Right lobe of liver (tissue), 6 donors: ENCODE measurements at regions not wholly inside any gene's neighbourhood (a gene's known extent, or its start where the extent isn't known, plus 50 kb on each side); places are given as distances from the start of the nearest gene placed in this dataset.
"Not testable (repeated sequence)": the region's sequence is repeated elsewhere in the genome, so short reads cannot be mapped to it uniquely, and the experiment has no call there.

ENCODE experiments used
- ATAC-seq, 4 donors: fragments of 200-7000 bp; cut with Tn5 transposase; one replicate each; pipeline ENCODE4 v1.9.1; 2020; ENCODE audit warnings: mild to moderate bottlenecking in 4 of 4, moderate library complexity in 4 of 4
- DNase-seq, 3 donors: peaks; one replicate each; pipeline ENCODE4 v3.0.0-alpha.2; 2020
- H3K27ac ChIP-seq, 3 donors: fragments of 200-600 bp; one replicate each; pipeline ENCODE4 v1.8.0; 2022
- H3K27me3 ChIP-seq, 2 donors: fragments of 200-600 bp; one replicate each; pipeline ENCODE4 v1.8.0; 2022
- H3K36me3 ChIP-seq, 4 donors: fragments of 200-600 bp; sonication (generic) in 1 of 4; one replicate each; pipeline versions ENCODE4 v1.5.1 to v1.8.0; 2017 to 2022; ENCODE audit warnings: control low read depth in 1 of 4
- H3K4me1 ChIP-seq, 4 donors: fragments of 200-600 bp; sonication (generic) in 1 of 4; one replicate each; pipeline versions ENCODE4 v1.5.1 to v1.8.0; 2017 to 2022; ENCODE audit warnings: control low read depth in 1 of 4
- H3K4me3 ChIP-seq, 3 donors: fragments of 200-600 bp; one replicate each; pipeline ENCODE4 v1.8.0; 2022
- H3K9me3 ChIP-seq, 4 donors: fragments of 200-600 bp; sonication (generic) in 1 of 4; one replicate each; pipeline versions ENCODE4 v1.5.1 to v1.8.0; 2017 to 2022; ENCODE audit warnings: control low read depth in 1 of 4
- CTCF ChIP-seq, 4 donors: fragments of 200-600 bp in 3 of 4; fragments of 450-650 bp in 1 of 4; IDR thresholded peaks; one replicate each; pipeline versions ENCODE4 v1.5.1 to v1.8.0; 2016 to 2022; ENCODE audit warnings: antibody characterized with exemption in 4 of 4, mild to moderate bottlenecking in 2 of 4
- POLR2A ChIP-seq: fragments of 450-650 bp; IDR thresholded peaks from one replicate; pipeline ENCODE4 v1.6.1; 2017; ENCODE audit warnings: antibody characterized with exemption, mild to moderate bottlenecking
- WGBS: methylation state at CpG from one replicate; pipeline ENCODE4 v1.1.6; 2018; ENCODE audit warnings: low coverage, low lambda C conversion rate; ENCODE audit not compliant: insufficient coverage; ENCODE audit errors: missing lambda C conversion rate; 5-methylcytosine and 5-hydroxymethylcytosine counted together
- intact Hi-C, 2 donors: fragments of 100-400 bp; cut with DNase I; formaldehyde crosslinking; loops; one replicate each; pipeline versions ENCODE4 v1.11.2 to v1.14.1; 2022
- donor health status: DM: no; HTN: yes; CAD: no.
- donor health status: DM: no; HTN: no; CAD: no.
- donor health status: DM: no; HTN: no; CAD: no.
- donor health status: DM: no; HTN: yes; CAD: no.
- donor health status: DM: no; HTN: yes; CAD: no.

- intact Hi-C loops, result no loop called here
- TF ChIP-seq POLR2A, result no peak
- no peak for TF ChIP-seq CTCF (IDR thresholded peaks at IDR 0.05)
- Histone ChIP-seq H3K27me3 (no peaks in the 10 kb centered on the region), H3K4me3 (no peak overlapping the region), H3K9me3 (no peaks in the 10 kb centered on the region), H3K27ac (no peak overlapping the region), H3K4me1 (no peaks in the 10 kb centered on the region), H3K36me3 (no peaks in the 10 kb centered on the region)
- WGBS, result 66% methylated on average over 3 of the region's 3 CpGs
- ATAC-seq, result no peak
- DNase-seq, result no peak
These were observed 110.4 kb upstream of the KLHL1 start for GRCh38 chr13:70218618-70219017.

GRCh38 chr13:70208968-70209367 lies 100.7 kb upstream of the KLHL1 start:
- H3K27me3 ChIP-seq, H3K4me3 ChIP-seq, H3K36me3 ChIP-seq, ATAC-seq, H3K27ac ChIP-seq, H3K9me3 ChIP-seq, H3K4me1 ChIP-seq, intact Hi-C loops: not testable (repeated sequence)
- peak in 1 of 3 donors; percentile 35 for DNase-seq
- WGBS, result 59% methylated on average over 9 of the region's 11 CpGs

GRCh38 chr13:70206671-70207070 lies 98.4 kb upstream of the KLHL1 start:
- no peaks in the 10 kb centered on the region for H3K4me1 ChIP-seq
- intact Hi-C loops, result no loop called here
- no peak overlapping the region for H3K4me3 ChIP-seq
- DNase-seq (no peak), ATAC-seq (peak in 1 of 4 donors; percentile 38)
- H3K9me3 ChIP-seq, result no peaks in the 10 kb centered on the region
- H3K36me3 ChIP-seq, result no peaks in the 10 kb centered on the region
- no peaks in the 10 kb centered on the region for H3K27me3 ChIP-seq
- H3K27ac ChIP-seq, result no peak overlapping the region
- no peak for TF ChIP-seq POLR2A
- TF ChIP-seq CTCF (IDR thresholded peaks at IDR 0.05), result no peak

GRCh38 chr13:70203661-70204229 lies 95.5 kb upstream of the KLHL1 start:
- Histone ChIP-seq H3K4me1 (no peaks in the 10 kb centered on the region), H3K36me3 (no peaks in the 10 kb centered on the region), H3K27ac (no peak overlapping the region), H3K27me3 (no peaks in the 10 kb centered on the region), H3K9me3 (no peaks in the 10 kb centered on the region), H3K4me3 (no peak overlapping the region)
- no peak for ATAC-seq
- intact Hi-C loops, result no loop called here
- no peak for DNase-seq
- TF ChIP-seq POLR2A, result no peak
- TF ChIP-seq CTCF (IDR thresholded peaks at IDR 0.05), result no peak
- WGBS, result 84% methylated on average over 2 of the region's 5 CpGs

GRCh38 chr13:70191034-70191433 lies 82.8 kb upstream of the KLHL1 start:
- Histone ChIP-seq H3K4me3 (no peak overlapping the region), H3K9me3 (no peaks in the 10 kb centered on the region), H3K4me1 (no peaks in the 10 kb centered on the region), H3K27me3 (no peaks in the 10 kb centered on the region), H3K27ac (no peak overlapping the region), H3K36me3 (no peaks in the 10 kb centered on the region)
- intact Hi-C loops, result no loop called here
- no peak for DNase-seq
- TF ChIP-seq POLR2A (no peak), CTCF (IDR thresholded peaks at IDR 0.05) (no peak)
- no peak for ATAC-seq
